Activated CD4-positive, alpha-beta T cell treated with anti-CD3 and anti-CD28 coated beads, Interleukin-2, Interleukin-4, amounts not matched to agents 100 ng/mL and 50 ng/mL, durations not matched to agents 16 hours and 8 hours (primary cell): ENCODE measurements at regions not wholly inside any gene's neighbourhood (a gene's known extent, or its start where the extent isn't known, plus 50 kb on each side); places are given as distances from the start of the nearest gene placed in this dataset.
"Not testable (repeated sequence)": the region's sequence is repeated elsewhere in the genome, so short reads cannot be mapped to it uniquely, and the experiment has no call there.

Experiments
- DNase-seq: peaks from one replicate; pipeline ENCODE4 v3.0.0-alpha.2; 2020; ENCODE audit warnings: low spot score

GRCh38 chr13:56713656-56714055, 427.1 kb upstream of the PRR20A start:
- no peak for DNase-seq

- DNase-seq = no peak
These were observed 421.9 kb upstream of the PRR20A start for GRCh38 chr13:56718791-56719190.

GRCh38 chr13:56720841-56721240, 419.9 kb upstream of the PRR20A start:
- DNase-seq = no peak

GRCh38 chr13:56735537-56735942, 405.2 kb upstream of the PRR20A start:
- no peak for DNase-seq

- no peak for DNase-seq
These were observed 403.8 kb upstream of the PRR20A start for GRCh38 chr13:56736966-56737365.

GRCh38 chr13:56752636-56753035, 388.1 kb upstream of the PRR20A start:
- no peak for DNase-seq

DNA sequence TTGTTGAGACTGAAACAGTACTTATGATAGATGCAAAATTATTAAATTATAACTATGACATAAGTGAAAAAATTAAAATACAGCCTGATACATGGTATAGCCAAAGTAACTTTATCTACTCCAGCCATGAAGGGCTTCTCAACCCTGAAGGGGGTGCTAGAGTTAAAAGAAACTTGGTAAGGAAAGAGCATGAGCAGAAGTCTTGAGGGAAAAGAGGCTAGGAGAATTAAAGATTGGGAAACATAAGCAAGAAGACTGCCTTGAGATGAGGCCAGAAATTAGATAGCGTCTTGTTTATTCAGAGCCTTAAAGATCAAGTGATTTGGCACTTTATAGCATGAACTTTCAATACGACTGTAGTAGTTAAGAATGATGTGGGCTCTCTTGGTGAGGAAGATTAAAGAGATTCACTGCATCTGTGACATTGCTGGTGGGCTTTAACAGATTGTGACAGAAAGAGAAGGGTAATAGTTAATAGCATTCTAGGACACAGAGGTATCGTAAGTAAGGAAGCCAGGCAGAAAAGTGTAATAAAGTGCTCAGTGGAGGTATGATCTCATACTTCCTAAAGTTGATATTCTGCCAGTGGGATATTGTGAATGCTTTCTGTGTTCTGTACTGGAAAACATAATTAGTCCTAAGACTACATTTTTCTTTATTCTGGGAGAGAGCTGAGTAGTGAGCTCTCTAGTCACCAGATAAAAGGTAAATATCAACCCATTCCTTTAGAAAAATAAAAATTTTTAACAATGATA, 385.4 kb upstream of the PRR20A start:
- no peak for DNase-seq

GRCh38 chr13:56763333-56763732, 377.4 kb upstream of the PRR20A start:
- DNase-seq = not testable (repeated sequence)

DNA sequence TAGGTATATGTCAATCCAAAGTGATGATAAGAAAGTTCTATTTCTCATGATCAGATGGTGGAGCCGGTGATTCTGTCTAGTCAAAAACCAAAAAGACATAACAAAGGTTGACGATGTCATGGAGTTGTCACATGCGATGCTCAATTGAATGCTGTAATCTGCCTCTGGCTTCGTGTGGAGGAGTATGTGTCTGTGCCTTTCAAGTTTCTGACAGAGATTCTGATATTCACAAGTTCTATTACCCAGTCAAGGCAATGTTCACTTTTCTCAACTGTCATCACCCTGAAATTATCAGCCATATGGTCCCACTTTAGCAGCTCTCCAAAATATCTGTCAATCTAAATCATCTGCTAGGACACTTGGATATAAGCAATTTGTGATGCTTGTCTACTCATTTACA, 367.6 kb upstream of the PRR20A start:
- no peak for DNase-seq

DNA sequence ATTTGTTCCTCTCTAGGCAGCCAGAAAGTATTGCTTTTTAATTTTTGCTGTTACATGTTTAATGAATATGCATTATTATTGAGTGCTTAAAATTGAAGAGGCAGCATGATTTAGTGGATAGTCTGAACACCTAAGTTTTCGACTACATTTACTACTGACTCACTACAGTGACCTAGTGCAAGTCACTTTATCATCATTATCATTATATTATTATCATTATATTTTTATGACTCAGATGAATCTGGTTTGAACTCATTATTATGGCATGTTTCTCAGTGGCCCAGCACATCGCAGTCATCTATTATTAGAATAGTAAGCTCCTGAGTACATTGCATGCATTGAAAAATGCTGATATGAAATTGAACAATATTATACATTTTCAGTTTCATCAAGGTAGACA, 351.2 kb upstream of the PRR20A start:
- DNase-seq = no peak

- DNase-seq = no peak
These were observed 303.6 kb upstream of the PRR20A start for GRCh38 chr13:56837161-56837560.

DNA sequence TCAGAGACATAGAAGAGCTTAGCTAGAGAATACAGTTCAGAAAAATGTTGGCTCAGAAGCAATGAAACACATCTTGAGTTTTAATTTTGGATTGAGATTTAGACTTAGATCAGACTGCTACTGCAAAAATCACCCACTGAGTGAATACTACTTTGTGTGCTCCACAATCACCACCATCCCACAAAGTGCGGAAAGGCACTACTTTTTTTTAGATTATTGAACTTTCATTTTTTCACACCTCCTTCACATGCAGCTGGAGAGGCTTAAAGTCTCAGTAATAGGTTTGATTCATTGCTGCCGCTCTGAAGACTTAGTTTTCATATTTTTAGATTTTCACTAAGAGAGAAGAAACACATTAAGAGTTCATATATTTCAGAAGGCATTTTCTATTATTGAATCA, 289.9 kb upstream of the PRR20A start:
- DNase-seq = no peak

DNA sequence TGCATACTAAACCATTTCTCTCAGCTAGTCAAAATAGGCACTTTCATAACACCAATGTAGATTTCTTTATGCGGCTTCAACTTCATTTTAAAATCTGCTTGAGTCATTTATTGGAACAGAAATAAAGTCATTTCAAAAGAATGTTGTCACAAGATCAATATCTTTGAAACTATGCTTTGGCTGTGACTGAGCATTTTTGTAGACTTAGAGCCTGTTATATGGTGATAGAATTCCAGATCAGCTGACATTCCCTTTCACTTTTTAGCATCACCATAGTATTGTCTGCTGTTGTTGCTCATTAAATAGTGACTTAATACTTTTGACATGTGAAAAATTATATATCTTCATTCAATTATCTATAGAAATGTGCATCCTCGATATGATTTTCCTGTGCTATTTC, 279.2 kb upstream of the PRR20A start:
- DNase-seq = no peak

GRCh38 chr13:56864451-56864850, 276.3 kb upstream of the PRR20A start:
- no peak for DNase-seq

GRCh38 chr13:56865416-56865815, 275.3 kb upstream of the PRR20A start:
- DNase-seq = no peak

- no peak for DNase-seq
These were observed 271.0 kb upstream of the PRR20A start for GRCh38 chr13:56869671-56870070.

GRCh38 chr13:56886398-56886797, 254.3 kb upstream of the PRR20A start:
- no peak for DNase-seq

DNA sequence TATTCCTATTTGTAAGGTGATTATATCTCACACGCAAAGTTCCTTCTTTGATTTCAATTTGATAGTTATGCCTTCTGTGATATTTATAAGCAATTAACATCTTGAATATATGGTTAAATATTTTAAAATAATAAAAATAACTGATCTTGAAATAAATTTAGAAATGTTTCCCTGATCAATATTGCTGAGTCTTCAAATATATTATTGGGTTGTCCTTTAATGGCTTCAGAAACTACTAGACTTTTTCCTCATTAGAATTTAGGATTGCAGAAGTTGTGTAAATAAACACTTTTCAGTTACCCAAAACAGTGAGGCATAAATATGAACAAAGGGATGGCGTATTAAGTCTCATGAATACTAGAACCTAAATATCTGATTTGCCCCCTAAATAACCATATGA, 252.3 kb upstream of the PRR20A start:
- DNase-seq = no peak

DNA sequence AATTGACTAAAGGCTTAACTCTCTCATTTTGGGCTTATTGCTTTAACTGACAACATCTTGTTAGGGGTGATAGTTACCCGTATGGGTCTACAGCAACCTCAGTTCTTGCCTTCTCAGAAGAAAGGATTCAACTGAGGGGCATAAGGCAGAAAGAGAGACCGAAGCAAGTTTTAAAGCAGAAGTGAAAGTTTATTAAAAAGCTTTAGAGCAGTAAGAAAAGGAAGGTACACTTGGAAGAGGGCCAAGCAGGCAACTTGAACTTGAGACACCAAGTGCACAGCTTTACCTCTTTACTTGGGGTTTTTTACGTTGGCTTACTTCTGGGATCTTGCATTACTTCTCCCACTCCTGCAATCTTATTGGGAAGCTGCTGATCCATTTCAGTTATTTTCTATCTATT, 246.9 kb upstream of the PRR20A start:
- no peak for DNase-seq

DNA sequence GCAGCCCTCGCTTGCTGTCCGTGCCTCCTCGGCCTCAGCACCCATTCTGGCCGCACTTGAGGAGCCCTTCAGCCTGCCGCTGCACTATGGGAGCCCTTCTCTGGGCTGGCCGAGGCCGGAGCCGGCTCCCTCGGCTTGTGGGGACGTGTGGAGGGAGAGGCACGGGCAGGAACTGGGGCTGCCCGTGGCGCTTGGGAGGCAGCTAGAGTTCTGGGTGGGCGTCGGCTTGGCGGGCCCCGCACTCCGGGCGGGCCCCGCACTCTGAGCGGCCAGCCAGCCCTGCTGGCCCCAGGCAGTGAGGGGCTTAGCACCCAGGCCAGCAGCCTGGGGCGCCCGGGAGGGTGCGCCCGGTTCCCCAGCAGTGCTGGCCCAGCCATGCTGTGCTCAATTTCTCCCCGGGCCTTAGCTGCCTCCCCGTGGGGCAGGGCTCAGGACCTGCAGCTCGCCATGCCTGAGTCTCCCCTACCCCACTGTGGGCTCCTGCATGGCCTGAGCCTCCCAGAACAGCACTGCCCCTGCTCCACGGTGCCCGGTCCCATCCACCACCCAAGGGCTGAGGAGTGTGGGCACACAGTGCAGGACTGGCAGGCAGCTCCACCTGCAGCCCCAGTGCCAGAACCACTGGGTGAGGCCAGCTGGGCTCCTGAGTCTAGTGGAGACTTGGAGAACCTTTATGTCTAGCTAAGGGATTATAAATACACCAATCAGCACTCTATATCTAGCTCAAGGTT, 240.0 kb upstream of the PRR20A start:
- DNase-seq = no peak

DNA sequence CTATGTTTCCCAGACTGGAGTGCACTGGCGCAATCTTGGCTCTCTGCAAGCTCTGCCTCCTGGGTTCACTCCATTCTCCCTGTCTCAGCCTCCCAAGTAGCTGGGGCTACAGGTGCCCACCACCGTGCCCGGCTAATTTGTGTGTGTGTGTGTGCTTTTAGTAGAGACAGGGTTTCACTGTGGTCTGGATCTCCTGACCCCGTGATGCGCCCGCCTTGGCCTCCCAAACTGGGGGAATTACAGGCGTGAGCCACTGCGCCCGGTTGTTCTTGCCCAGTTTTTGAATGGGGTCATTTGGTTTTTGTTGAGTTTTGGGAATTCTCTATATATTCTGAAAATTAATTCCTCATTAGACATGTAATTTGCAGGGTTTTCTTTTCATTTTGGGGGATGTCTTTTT, 238.4 kb upstream of the PRR20A start:
- no peak for DNase-seq

GRCh38 chr13:56903710-56904282, 236.9 kb upstream of the PRR20A start:
- no peak for DNase-seq

- DNase-seq = no peak
These were observed 233.8 kb upstream of the PRR20A start for GRCh38 chr13:56906909-56907308.
